GM12873 (cell line): ENCODE measurements at regions not wholly inside any gene's neighbourhood (a gene's known extent, or its start where the extent isn't known, plus 50 kb on each side); places are given as distances from the start of the nearest gene placed in this dataset.

Experiments used
- TF ChIP-seq, protein P1 (sequence below): IDR thresholded peaks from 2 replicates; pipeline ENCODE4 v1.5.1; 2012; ENCODE audit warnings: low read depth, mild to moderate bottlenecking, moderate library complexity, low read length, control low read depth; ENCODE audit not compliant: insufficient read depth; ENCODE audit errors: missing control alignments

DNA sequence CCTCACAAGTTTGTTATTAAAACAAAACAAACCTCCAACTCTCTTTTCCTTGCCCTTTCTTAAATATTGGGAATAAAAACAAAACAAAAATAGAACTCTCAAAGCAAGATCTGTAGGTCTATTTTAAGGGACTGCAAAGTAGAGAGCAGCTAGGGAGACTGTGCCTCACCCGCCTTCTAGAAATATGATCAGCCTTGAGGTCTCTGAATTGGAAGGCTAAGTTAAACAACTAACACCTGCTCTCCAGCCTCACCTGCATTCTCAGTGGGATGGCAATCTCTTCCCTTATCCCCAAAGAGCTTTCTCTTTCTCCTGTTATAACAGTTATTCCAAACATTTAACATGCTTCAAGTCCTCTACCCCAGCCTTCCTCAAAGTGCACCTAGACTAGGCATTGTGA, 75.5 kb upstream of the TNR start:
- TF ChIP-seq, protein P1, sequence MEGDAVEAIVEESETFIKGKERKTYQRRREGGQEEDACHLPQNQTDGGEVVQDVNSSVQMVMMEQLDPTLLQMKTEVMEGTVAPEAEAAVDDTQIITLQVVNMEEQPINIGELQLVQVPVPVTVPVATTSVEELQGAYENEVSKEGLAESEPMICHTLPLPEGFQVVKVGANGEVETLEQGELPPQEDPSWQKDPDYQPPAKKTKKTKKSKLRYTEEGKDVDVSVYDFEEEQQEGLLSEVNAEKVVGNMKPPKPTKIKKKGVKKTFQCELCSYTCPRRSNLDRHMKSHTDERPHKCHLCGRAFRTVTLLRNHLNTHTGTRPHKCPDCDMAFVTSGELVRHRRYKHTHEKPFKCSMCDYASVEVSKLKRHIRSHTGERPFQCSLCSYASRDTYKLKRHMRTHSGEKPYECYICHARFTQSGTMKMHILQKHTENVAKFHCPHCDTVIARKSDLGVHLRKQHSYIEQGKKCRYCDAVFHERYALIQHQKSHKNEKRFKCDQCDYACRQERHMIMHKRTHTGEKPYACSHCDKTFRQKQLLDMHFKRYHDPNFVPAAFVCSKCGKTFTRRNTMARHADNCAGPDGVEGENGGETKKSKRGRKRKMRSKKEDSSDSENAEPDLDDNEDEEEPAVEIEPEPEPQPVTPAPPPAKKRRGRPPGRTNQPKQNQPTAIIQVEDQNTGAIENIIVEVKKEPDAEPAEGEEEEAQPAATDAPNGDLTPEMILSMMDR: no peak

DNA sequence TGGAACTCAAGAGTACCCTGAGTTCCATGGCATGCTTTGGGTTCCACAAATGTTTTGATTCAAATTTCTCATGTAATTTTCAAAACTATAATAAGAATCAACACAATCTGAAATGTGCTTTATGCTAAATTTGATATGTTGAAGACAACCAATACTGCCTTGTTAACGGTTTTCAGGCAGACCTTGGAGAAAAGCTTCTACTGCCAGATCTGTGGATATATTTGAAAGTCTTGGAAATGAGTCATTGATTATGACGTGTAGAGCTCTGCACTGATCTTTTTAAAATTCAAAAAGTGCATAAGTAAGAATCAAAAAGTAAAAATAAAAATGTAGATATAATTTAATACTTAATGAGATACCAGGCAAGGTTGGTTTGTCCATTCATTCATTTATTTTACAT, 74.0 kb upstream of the TNR start:
- TF ChIP-seq, protein P1: no peak

DNA sequence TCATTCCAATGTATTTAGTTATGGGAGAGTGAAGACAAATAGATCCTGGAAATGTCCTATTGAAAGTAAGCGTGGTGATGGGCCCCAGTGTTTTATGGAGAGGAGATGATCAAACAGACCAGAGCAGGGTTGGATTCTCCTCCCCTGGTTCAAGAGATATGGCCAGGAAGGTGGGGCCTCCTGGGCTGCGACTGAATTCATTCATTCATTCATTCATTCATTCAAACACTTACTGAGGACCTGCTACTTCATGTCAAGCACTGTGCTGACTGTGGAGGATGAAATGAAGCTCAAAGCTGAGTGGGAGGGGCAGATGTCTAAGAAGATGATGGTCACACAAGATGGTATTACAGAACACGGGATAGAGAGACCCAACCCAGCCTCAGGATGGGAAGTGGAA, 71.5 kb upstream of the TNR start:
- TF ChIP-seq, protein P1: no peak

DNA sequence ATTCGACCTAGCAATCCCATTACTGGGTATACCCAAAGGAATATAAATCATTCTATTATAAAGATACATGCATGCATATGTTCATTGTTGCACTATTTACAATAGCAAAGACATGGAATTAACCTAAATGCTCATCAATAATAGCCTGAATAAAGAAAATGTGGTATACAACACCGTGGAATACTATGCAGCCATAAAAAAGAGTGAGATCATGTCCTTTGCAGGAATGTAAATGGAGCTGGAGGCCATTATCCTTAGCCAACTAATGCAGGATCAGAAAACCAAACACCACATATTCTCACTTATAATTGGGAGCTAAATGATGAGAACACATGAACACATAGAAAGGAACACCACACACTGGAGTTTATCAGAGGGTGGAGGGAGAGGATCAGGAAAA, 69.5 kb upstream of the TNR start:
- TF ChIP-seq, protein P1: no peak

DNA sequence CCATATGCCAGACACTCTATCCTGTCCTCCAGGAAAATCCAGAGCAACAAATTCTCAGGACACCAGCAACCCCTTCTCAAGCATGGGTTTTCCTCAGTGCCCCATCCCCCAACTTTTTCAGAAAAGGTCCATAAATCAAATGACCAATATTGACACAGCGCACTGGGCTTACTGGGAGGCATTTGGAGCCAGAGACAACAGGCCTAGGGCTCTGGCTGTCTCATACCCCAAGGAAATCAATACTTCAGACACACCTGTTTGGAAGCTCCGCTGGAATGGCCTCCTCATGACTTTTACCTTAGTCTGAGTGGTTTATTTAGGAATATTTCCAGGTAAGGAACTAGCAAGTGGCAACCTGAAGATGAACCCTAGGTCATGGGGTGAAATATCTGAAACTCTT, 66.9 kb upstream of the TNR start:
- TF ChIP-seq, protein P1: no peak

DNA sequence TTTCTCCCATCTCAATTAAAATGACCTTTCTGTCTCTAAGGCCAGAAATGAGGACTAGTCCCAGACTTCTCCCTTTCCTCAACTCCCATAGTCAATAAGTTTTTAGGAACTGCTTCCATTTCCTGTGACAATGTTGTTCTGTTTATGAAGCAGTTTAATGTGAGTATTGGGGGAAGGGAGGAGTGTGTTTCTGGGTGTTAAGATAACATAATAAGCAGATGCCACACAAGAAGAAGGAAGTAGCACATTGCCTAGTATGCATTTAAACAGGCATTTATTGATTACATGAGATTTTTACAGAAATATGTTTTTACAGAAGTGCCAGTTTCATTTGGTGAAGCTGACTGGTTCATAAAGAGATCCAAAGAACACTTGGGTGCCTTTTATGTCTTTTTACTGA, 65.6 kb upstream of the TNR start:
- TF ChIP-seq, protein P1: no peak

DNA sequence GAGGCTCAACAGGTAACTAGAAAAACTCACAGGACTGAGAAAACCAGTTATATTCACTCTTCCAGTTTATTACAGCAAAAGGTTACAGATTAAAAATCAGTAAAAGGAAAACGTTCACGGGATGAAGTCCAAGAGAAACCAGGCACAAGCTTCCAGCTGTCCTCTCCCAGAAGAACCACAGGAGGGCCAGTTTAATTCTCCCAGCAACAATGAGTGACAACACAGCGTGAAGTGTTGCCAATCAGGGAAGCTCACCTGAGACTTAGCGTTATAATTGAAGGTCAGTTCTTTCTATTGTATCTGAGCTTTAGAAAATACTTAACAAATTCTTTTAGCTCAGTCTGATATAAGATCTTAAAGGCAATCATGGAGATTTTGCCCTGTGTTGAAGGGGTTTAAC, 65.2 kb upstream of the TNR start:
- TF ChIP-seq, protein P1: no peak
